ENCODE measurements at regions not wholly inside any gene's neighbourhood (a gene's known extent, or its start where the extent isn't known, plus 50 kb on each side); places are given as distances from the start of the nearest gene placed in this dataset.

DNA sequence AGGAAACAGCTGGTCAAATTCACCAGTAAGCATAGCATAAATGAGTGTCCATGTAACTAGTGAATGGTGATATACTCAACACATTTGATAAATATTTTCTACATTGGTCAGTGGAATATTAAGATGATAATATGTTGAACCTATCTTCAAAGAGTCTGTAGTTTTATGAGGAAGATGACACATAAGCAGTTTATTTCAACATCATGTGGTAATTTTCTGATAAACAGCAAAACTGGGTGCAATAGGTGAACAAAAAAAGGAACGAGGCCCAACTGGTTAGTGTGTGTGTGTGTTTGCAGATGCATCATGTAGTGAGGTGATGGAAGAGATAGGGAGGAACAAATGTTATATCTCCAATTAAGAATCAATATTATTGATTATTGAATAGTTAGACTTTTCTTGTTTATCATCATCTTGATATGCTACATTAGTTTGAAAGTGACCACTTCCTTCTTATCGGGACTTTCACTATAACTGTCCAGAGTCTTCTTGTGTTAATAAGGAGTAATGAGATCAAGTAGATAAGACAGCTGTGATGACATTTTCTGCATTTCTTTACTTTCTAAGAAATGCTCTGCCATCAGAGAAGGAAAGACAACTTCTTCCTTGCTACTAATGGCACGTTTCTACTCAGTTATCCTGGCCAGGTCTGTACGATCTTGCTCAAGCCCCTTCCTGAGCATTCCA is 270.7 kb downstream of the ETS1 start:
- CTCF ChIA-PET = interaction anchor here (0.6 to 1.4 kb wide), 2 partner anchors 20 to 314 kb away, joined by 3 to 4 read pairs; no protein-coding TSS in a partner anchor
- POLR2A ChIA-PET = no interaction called here
- FAIRE-seq = no peak
- Histone ChIP-seq H3K4me2 (no peak overlapping the region), H3K9me3 (no peaks in the 10 kb centered on the region), H3K4me1 (no peaks in the 10 kb centered on the region), H3K4me3 (no peak overlapping the region), H3K27ac (no peak overlapping the region)
- no peak for DNase-seq (ENCODE audit: low read depth in 1 of 2, low spot score in 1 of 2)
- 46% methylated on average over 4 of the region's 4 CpGs for WGBS (ENCODE audit: missing lambda C conversion rate)
- no peak for TF ChIP-seq ZSCAN20 (CRISPR knock-in tag; IDR thresholded peaks at IDR 0.05)
- ATAC-seq = no peak

DNA sequence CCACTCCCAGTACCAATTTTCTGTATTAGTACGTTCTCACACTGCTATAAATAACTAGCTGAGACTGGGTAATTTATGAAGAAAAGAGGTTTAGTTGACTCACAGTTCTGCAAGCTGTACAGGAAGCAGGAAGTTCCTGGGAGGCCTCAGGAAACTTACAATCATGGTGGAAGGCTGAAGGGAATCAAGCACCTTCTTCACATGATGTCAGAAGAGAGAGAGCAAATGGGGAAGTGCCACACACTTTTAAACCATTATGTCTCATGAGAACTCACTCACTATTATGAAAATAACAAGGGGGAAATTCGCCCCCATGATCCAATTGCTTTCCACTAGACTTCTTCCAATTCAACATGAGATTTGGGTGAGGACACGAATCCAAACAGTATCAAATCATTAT is 271.4 kb downstream of the ETS1 start:
- FAIRE-seq = no peak
- CTCF ChIA-PET = no interaction called here
- Histone ChIP-seq H3K4me3 (no peak overlapping the region), H3K27ac (no peak overlapping the region), H3K4me1 (no peaks in the 10 kb centered on the region), H3K4me2 (no peak overlapping the region), H3K9me3 (no peaks in the 10 kb centered on the region)
- POLR2A ChIA-PET = no interaction called here
- WGBS (ENCODE audit: missing lambda C conversion rate) = 24% methylated on average over 3 of the region's 3 CpGs
- no peak for DNase-seq (ENCODE audit: low read depth in 1 of 2, low spot score in 1 of 2)
- ATAC-seq = no peak
- TF ChIP-seq, protein P1, sequence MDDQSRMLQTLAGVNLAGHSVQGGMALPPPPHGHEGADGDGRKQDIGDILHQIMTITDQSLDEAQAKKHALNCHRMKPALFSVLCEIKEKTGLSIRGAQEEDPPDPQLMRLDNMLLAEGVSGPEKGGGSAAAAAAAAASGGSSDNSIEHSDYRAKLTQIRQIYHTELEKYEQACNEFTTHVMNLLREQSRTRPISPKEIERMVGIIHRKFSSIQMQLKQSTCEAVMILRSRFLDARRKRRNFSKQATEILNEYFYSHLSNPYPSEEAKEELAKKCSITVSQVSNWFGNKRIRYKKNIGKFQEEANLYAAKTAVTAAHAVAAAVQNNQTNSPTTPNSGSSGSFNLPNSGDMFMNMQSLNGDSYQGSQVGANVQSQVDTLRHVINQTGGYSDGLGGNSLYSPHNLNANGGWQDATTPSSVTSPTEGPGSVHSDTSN (IDR thresholded peaks at IDR 0.05) = no peak
- TF ChIP-seq EHF (CRISPR knock-in tag; IDR thresholded peaks at IDR 0.05) (no peak), RARB (CRISPR knock-in tag; IDR thresholded peaks at IDR 0.05) (no peak), TFCP2L1 (CRISPR knock-in tag; IDR thresholded peaks at IDR 0.05) (no peak), TP53 (CRISPR knock-in tag; IDR thresholded peaks at IDR 0.05) (no peak), CBX8 (IDR thresholded peaks at IDR 0.05) (no peak), POLR2AphosphoS2 (conservative IDR thresholded peaks at IDR 0.05; ENCODE audit: low read length) (no peak), JUNB (IDR thresholded peaks at IDR 0.05) (no peak), ESRRA (IDR thresholded peaks at IDR 0.05; ENCODE audit: borderline replicate concordance, low read length) (no peak), ZNF302 (CRISPR knock-in tag; IDR thresholded peaks at IDR 0.05) (no peak), JUN (IDR thresholded peaks at IDR 0.05) (no peak), POLR2A (IDR thresholded peaks at IDR 0.05; ENCODE audit: low read length) (no peak), CHD4 (IDR thresholded peaks at IDR 0.05; ENCODE audit: borderline replicate concordance) (no peak), HEYL (CRISPR knock-in tag; IDR thresholded peaks at IDR 0.05) (no peak), RCOR1 (IDR thresholded peaks at IDR 0.05; ENCODE audit: low read depth, low read length) (no peak)
- TF ChIP-seq, protein P2, sequence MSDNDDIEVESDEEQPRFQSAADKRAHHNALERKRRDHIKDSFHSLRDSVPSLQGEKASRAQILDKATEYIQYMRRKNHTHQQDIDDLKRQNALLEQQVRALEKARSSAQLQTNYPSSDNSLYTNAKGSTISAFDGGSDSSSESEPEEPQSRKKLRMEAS (IDR thresholded peaks at IDR 0.05) = no peak
- TF ChIP-seq, protein P3, sequence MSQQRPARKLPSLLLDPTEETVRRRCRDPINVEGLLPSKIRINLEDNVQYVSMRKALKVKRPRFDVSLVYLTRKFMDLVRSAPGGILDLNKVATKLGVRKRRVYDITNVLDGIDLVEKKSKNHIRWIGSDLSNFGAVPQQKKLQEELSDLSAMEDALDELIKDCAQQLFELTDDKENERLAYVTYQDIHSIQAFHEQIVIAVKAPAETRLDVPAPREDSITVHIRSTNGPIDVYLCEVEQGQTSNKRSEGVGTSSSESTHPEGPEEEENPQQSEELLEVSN (IDR thresholded peaks at IDR 0.05; ENCODE audit: borderline replicate concordance, low read depth) = no peak
- TF ChIP-seq, protein P4, sequence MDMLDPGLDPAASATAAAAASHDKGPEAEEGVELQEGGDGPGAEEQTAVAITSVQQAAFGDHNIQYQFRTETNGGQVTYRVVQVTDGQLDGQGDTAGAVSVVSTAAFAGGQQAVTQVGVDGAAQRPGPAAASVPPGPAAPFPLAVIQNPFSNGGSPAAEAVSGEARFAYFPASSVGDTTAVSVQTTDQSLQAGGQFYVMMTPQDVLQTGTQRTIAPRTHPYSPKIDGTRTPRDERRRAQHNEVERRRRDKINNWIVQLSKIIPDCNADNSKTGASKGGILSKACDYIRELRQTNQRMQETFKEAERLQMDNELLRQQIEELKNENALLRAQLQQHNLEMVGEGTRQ (IDR thresholded peaks at IDR 0.05) = no peak
- TF ChIP-seq, protein P5, sequence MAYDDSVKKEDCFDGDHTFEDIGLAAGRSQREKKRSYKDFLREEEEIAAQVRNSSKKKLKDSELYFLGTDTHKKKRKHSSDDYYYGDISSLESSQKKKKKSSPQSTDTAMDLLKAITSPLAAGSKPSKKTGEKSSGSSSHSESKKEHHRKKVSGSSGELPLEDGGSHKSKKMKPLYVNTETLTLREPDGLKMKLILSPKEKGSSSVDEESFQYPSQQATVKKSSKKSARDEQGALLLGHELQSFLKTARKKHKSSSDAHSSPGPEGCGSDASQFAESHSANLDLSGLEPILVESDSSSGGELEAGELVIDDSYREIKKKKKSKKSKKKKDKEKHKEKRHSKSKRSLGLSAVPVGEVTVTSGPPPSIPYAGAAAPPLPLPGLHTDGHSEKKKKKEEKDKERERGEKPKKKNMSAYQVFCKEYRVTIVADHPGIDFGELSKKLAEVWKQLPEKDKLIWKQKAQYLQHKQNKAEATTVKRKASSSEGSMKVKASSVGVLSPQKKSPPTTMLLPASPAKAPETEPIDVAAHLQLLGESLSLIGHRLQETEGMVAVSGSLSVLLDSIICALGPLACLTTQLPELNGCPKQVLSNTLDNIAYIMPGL (CRISPR knock-in tag; IDR thresholded peaks at IDR 0.05; ENCODE audit: borderline replicate concordance) = no peak
- TF ChIP-seq, protein P6, sequence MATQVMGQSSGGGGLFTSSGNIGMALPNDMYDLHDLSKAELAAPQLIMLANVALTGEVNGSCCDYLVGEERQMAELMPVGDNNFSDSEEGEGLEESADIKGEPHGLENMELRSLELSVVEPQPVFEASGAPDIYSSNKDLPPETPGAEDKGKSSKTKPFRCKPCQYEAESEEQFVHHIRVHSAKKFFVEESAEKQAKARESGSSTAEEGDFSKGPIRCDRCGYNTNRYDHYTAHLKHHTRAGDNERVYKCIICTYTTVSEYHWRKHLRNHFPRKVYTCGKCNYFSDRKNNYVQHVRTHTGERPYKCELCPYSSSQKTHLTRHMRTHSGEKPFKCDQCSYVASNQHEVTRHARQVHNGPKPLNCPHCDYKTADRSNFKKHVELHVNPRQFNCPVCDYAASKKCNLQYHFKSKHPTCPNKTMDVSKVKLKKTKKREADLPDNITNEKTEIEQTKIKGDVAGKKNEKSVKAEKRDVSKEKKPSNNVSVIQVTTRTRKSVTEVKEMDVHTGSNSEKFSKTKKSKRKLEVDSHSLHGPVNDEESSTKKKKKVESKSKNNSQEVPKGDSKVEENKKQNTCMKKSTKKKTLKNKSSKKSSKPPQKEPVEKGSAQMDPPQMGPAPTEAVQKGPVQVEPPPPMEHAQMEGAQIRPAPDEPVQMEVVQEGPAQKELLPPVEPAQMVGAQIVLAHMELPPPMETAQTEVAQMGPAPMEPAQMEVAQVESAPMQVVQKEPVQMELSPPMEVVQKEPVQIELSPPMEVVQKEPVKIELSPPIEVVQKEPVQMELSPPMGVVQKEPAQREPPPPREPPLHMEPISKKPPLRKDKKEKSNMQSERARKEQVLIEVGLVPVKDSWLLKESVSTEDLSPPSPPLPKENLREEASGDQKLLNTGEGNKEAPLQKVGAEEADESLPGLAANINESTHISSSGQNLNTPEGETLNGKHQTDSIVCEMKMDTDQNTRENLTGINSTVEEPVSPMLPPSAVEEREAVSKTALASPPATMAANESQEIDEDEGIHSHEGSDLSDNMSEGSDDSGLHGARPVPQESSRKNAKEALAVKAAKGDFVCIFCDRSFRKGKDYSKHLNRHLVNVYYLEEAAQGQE (IDR thresholded peaks at IDR 0.05) = no peak
